GM18505 (cell line): ENCODE measurements at regions not wholly inside any gene's neighbourhood (a gene's known extent, or its start where the extent isn't known, plus 50 kb on each side); places are given as distances from the start of the nearest gene placed in this dataset.

Experiments
- ATAC-seq: cut with Tn5 transposase; IDR thresholded peaks from one replicate; pipeline ENCODE4 v1.9.1; 2021; ENCODE audit not compliant: unreplicated experiment
- POLR2A ChIP-seq: IDR thresholded peaks from 4 replicates; pipeline ENCODE4 v1.6.1; 2011; ENCODE audit warnings: borderline replicate concordance; ENCODE audit not compliant: insufficient read depth, insufficient read length; ENCODE audit errors: extremely low read depth

DNA sequence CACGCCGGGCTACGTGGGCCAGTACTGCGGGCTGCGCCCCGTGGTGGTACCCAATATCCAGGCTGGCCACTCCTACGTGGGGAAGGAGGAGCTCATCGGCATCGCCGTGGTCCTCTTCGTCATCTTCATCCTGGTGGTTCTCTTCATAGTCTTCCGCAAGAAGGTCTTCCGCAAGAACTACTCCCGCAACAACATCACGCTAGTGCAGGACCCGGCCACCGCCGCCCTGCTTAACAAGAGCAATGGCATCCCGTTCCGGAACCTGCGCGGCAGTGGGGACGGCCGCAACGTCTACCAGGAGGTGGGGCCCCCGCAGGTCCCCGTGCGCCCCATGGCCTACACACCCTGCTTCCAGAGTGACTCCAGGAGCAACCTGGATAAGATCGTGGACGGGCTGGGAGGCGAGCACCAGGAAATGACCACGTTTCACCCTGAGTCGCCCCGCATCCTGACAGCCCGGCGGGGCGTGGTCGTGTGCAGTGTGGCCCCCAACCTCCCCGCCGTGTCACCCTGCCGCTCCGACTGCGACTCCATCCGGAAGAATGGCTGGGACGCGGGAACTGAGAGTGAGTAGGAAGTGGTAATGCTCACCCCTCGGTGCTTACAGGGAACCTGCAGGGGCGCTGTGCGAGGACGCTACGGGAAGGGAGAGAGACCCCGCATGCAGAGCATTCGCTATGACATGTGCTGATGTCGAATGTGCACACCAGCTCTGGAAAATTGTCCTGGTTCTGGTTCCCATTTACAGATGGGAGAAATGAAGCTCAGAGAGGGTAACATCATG lies 86.4 kb upstream of the MTNR1B start:
- TF ChIP-seq POLR2A, result no peak
- ATAC-seq, result no peak

- TF ChIP-seq POLR2A, result no peak
- ATAC-seq, result no peak
Observed at GRCh38 chr11:92885600-92885999, 83.9 kb upstream of the MTNR1B start.

DNA sequence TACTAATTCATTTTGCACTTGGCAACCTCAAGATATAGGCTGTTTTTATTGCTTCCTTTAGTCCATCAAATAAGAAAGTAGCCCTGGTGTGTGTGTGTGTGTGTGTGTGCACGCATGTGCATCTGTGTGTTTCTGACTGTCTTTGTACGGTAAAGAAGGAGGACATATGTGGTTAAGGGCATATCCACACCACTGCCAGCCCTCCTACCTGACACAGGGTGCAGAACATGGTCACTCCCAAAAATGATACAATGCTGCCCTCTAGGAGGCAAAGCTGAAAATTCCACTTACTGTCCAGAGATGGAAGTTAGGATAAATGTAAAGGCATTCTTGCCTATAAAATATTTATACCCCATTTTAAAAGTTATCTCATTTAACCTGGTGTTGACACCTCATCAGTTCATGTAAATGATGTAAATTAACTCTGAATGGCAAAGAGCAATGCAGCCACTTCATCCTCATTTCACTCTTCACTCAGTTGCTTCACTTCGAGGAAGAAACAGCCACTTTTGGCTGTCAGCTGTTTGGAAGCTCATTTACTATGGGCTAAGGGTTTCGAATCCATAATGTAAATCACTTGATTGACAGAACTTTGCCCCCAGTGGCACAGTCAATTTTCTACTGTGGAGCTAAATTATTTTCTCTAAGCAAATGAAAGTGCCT lies 83.1 kb upstream of the MTNR1B start:
- peak; percentile 71 for ATAC-seq
- no peak for TF ChIP-seq POLR2A

GRCh38 chr11:92888696-92889095 lies 80.8 kb upstream of the MTNR1B start:
- no peak for TF ChIP-seq POLR2A
- no peak for ATAC-seq

GRCh38 chr11:92890846-92891245 lies 78.6 kb upstream of the MTNR1B start:
- no peak for ATAC-seq
- TF ChIP-seq POLR2A, result no peak

- no peak for TF ChIP-seq POLR2A
- ATAC-seq, result no peak
Observed at GRCh38 chr11:92892802-92893684, 76.4 kb upstream of the MTNR1B start.

- no peak for ATAC-seq
- no peak for TF ChIP-seq POLR2A
Observed at GRCh38 chr11:92894197-92894596, 75.3 kb upstream of the MTNR1B start.

GRCh38 chr11:92897487-92897886 lies 72.0 kb upstream of the MTNR1B start:
- TF ChIP-seq POLR2A, result no peak
- no peak for ATAC-seq

GRCh38 chr11:92902417-92902816 lies 67.0 kb upstream of the MTNR1B start:
- ATAC-seq, result no peak
- no peak for TF ChIP-seq POLR2A

- ATAC-seq, result no peak
- TF ChIP-seq POLR2A, result no peak
Observed at GRCh38 chr11:92907671-92908070, 61.8 kb upstream of the MTNR1B start.

DNA sequence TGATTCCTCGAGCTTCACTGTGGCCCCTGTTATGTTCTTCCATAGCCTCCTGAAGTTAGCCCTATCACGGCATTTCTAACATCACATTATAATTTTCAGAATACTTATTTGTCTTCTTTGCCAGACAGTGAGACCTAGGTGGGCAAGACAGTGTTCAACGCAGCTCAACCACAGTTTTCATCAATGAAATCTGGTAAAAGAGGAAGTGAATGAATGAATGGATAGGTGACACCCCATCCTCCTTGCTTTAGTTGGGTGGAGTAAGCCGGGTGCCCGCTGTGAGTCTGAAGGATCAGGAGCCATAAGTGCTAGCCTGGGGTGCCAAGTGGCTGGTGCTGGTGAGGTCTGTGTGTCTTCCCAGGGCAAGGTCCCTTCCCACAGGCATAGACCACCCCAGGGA lies 60.2 kb upstream of the MTNR1B start:
- no peak for ATAC-seq
- TF ChIP-seq POLR2A, result no peak

- TF ChIP-seq POLR2A, result no peak
- no peak for ATAC-seq
Observed at GRCh38 chr11:92911478-92911877, 58.0 kb upstream of the MTNR1B start.

DNA sequence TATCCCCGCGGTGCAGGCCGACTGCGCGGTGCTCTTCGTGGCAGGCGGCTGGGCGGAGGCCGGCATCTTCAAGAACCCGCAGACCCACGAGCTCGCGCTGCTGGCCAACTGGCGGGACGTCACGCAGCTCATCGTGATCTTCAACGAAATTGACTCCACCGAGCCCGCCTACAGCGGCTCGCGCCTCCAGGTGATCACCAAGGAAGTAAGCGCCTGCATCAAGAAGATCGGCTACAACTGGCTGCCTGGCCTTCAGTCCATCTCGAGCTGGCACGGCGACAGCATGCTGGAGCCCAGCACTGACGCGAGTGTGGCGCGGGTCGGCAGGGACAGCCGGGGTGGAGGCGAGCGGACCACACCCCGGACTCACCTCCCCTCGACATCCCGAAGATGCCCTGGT lies 53.9 kb upstream of the MTNR1B start:
- no peak for ATAC-seq
- TF ChIP-seq POLR2A, result no peak
